ENCODE measurements at regions not wholly inside any gene's neighbourhood (a gene's known extent, or its start where the extent isn't known, plus 50 kb on each side); places are given as distances from the start of the nearest gene placed in this dataset.

DNA sequence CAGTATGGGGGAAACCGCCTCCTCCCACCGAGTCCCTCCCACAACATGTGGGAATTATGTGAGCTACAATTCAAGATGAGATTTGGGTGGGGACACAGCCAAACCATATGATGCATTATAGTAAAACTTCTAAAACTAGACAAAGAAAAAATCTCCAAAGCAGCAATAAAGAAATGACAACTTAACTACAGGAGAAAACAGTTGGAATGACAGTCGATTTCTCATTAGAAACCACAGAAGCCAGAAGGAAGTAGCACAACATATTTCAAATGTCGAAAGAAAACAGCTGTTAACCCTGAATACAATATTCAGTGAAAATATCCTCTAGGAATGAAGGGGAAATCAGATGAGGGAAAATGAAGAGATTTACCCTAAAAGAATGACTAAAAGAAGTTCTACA lies 53.5 kb upstream of the TCF4 start:
- TF ChIP-seq POLR2A (IDR thresholded peaks at IDR 0.05), result no peak
- TF ChIP-seq CTCF (IDR thresholded peaks at IDR 0.05), result no peak
